ENCODE measurements at regions not wholly inside any gene's neighbourhood (a gene's known extent, or its start where the extent isn't known, plus 50 kb on each side); places are given as distances from the start of the nearest gene placed in this dataset.

DNA sequence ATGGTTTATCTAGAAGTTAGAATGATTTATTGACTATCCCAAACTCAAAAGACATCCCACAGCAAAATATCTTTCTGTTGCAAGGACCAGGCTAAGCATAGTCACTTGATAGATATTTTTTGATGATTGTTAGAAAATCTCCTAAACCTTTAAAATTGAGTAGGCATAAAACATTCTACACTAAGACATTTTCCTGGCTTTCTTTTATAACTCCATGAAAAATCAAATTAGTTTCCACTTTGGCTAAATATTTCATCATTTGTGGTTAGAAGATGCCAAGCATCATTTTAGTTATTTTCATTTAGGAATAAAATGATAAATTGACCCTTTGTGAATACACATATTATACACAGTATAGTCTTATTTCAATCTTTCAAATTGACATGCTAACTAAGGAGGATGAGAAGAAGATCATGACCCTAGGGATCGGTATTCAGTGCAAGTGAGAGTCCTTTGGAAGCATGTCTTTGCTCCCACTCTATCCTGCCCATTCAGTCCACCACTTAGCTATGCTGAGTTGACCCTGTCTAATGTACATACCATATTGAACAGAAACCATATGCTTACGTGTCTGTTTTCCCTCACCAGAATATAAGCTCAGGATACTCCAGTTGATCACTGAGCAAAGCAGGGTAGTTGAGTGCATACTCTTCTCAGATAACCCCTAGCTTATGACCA is 136.6 kb upstream of the OTUD4 start:
- Histone ChIP-seq H3K9me3 (ENCODE audit: control insufficient read depth, insufficient read depth, low read length) (no peaks in the 10 kb centered on the region), H3K27me3 (ENCODE audit: control insufficient read depth, insufficient read depth, low read length) (peaks cover 11% of the 10 kb centered on the region), H3K4me3 (ENCODE audit: low read depth, low read length) (no peak overlapping the region), H3K27ac (ENCODE audit: low read depth, low read length) (no peak overlapping the region)
- TF ChIP-seq CTCF (IDR thresholded peaks at IDR 0.05; ENCODE audit: low read depth, low read length) = no peak
- DNase-seq (ENCODE audit: low read depth, low spot score) = no peak
- ChIA-PET POLR2A (no interaction called here), CTCF (interaction anchor here (0.7 kb wide), 1 partner anchor 292 kb away, joined by 3 read pairs; no protein-coding TSS in a partner anchor)

- ChIA-PET POLR2A (no interaction called here), CTCF (no interaction called here)
- Histone ChIP-seq H3K9me3 (ENCODE audit: control insufficient read depth, insufficient read depth, low read length) (no peaks in the 10 kb centered on the region), H3K27me3 (ENCODE audit: control insufficient read depth, insufficient read depth, low read length) (peaks cover 11% of the 10 kb centered on the region), H3K27ac (ENCODE audit: low read depth, low read length) (no peak overlapping the region), H3K4me3 (ENCODE audit: low read depth, low read length) (no peak overlapping the region)
- DNase-seq (ENCODE audit: low read depth, low spot score) = no peak
- no peak for TF ChIP-seq CTCF (IDR thresholded peaks at IDR 0.05; ENCODE audit: low read depth, low read length)
Measured at GRCh38 chr4:145315811-145316225, 135.4 kb upstream of the OTUD4 start.

- no peak for DNase-seq (ENCODE audit: low read depth, low spot score)
- TF ChIP-seq CTCF (IDR thresholded peaks at IDR 0.05; ENCODE audit: low read depth, low read length) = no peak
- H3K27ac ChIP-seq (ENCODE audit: low read depth, low read length) = no peak overlapping the region
- CTCF ChIA-PET = no interaction called here
- H3K27me3 ChIP-seq (ENCODE audit: control insufficient read depth, insufficient read depth, low read length) = no peaks in the 10 kb centered on the region
- POLR2A ChIA-PET = no interaction called here
- no peak overlapping the region for H3K4me3 ChIP-seq (ENCODE audit: low read depth, low read length)
- H3K9me3 ChIP-seq (ENCODE audit: control insufficient read depth, insufficient read depth, low read length) = no peaks in the 10 kb centered on the region
Measured at GRCh38 chr4:145308598-145308997, 128.2 kb upstream of the OTUD4 start.

DNA sequence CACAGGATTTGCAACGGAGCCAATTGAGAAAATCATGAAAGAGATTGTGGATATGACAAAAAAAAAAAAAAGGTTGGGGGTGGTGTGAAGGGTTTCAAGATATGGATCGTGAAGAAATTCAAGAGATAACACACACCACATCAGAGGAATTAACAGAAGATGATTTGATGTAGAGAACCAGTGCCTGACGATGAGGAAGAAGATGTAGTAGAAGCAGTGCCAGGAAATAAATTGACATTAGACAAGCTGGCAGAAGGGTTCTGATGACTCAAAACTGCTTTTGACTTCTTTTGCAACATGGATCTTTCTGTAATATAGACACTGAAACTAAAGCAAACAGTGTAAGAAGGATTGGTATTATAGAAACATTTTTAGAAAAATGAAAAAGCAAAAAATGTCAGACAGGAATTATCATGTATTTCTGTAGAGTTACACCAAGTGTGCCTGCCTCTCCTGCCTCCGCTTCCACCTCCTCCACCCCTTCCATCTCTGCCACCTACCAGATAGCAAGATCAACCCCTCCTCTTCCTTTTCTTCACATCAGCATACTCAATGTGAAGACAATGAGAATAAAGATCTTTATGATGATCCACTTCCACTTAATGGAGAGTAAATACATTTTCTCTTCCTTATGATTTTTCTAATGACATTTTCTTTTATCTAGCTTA is 127.5 kb upstream of the OTUD4 start:
- ChIA-PET POLR2A (no interaction called here), CTCF (no interaction called here)
- no peak for DNase-seq (ENCODE audit: low read depth, low spot score)
- H3K27ac ChIP-seq (ENCODE audit: low read depth, low read length) = no peak overlapping the region
- no peaks in the 10 kb centered on the region for H3K9me3 ChIP-seq (ENCODE audit: control insufficient read depth, insufficient read depth, low read length)
- H3K4me3 ChIP-seq (ENCODE audit: low read depth, low read length) = no peak overlapping the region
- no peak for TF ChIP-seq CTCF (IDR thresholded peaks at IDR 0.05; ENCODE audit: low read depth, low read length)
- no peaks in the 10 kb centered on the region for H3K27me3 ChIP-seq (ENCODE audit: control insufficient read depth, insufficient read depth, low read length)

- POLR2A ChIA-PET = no interaction called here
- Histone ChIP-seq H3K4me3 (ENCODE audit: low read depth, low read length) (no peak overlapping the region), H3K27ac (ENCODE audit: low read depth, low read length) (no peak overlapping the region), H3K27me3 (ENCODE audit: control insufficient read depth, insufficient read depth, low read length) (no peaks in the 10 kb centered on the region), H3K9me3 (ENCODE audit: control insufficient read depth, insufficient read depth, low read length) (no peaks in the 10 kb centered on the region)
- CTCF ChIA-PET = no interaction called here
- no peak for DNase-seq (ENCODE audit: low read depth, low spot score)
- no peak for TF ChIP-seq CTCF (IDR thresholded peaks at IDR 0.05; ENCODE audit: low read depth, low read length)
Measured at GRCh38 chr4:145307120-145307519, 126.7 kb upstream of the OTUD4 start.
